Muscle of back (tissue), 3 donors: ENCODE measurements at regions not wholly inside any gene's neighbourhood (a gene's known extent, or its start where the extent isn't known, plus 50 kb on each side); places are given as distances from the start of the nearest gene placed in this dataset.

Experiments used
- DNase-seq, 3 donors: peaks; one replicate each; pipeline versions ENCODE4 v3.0.0 to v3.0.0-alpha.2; 2013

DNA sequence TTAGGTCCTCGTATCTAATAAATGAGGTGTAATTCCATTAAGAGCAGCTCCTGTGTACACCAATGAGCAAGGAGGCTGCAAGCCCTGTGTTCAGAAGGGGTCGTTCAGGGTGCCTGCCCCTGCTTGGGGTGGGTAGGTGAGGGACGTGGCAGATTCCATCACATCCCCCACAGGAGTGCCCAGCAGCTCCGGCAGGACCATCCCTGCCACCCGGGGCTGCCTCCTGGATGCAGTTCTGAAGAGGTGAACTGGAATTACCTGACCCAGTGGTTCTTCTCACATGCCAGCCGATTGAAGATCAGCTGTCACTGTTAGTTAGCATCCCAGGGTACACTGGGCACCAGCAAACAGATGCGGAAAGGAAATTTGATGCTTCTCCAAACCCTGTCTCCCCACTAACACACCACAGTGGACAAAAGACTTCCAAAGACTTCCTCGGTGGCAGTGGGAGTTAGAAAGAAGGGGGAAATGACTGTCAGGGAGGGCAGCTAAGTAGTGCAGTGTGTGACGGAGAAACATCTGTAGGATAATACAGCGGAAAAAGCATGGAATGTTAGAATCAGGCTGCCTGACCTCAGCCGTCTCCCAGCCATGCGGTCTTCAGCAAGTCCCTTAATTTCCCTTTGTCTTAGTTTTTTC lies 313.6 kb upstream of the ZMIZ1 start:
- no peak for DNase-seq

DNA sequence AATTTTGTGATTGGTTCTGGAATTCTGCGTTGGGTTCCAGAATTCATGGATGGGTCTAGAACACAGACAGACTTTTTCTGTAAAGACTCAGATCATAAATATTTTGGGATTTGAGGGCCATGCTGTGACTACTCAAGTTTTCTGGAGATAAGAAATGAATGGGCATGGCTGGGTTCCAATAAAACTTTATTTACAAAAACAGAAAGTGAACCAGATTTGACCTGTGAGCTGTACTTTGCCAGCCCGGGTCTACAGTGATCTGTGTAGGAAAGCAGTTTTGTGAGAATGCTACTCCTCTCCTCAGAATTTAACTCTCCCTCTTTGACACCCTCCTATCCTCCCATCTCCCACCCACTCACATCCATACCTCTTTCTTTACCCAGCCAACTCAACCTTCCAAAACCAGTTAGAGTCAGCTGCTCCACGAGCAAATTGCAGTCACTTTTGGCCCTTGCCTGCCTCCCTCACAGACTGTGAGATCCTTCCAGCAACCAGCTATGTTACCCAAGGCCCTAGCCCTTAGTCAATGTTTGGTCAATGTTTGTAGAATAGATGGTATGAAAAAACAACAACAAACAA lies 312.8 kb upstream of the ZMIZ1 start:
- no peak for DNase-seq

DNA sequence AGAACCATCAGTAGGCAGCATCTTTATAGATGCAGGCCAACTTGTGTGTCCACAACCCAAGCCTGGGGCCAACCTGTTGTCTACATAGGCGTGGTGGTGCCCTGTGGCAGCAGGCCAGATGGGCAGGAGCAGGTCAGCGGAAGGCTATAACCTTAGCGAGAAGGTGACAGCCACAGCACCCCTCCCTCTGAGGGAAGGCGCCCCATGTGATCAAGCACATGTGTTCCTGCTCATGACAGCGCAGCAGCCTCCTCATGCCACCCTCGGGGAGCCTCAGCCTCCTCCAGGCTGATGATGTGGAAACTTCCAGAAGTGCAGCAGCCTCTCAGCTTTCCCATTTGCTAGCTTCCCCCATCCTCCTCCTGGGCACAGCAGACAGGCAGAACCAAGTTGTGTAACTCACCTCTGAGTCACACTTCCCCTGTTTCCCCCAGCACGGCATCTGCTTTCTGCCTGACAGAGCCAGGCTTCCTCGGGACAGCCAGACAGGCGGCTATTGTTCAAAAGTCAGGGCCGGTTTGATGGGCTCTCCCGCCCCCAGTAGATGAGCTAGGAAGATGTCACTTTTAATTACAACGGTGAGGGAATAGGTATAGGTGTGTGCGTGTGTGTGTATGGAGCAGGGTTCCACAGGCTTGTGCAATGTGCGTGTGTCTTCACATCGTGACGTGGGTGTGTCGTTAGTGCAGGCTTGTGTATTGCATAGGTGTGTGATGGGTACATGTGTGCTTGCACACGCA lies 312.0 kb upstream of the ZMIZ1 start:
- DNase-seq, result peak in 2 of 3 donors; percentile 70 to 92

DNA sequence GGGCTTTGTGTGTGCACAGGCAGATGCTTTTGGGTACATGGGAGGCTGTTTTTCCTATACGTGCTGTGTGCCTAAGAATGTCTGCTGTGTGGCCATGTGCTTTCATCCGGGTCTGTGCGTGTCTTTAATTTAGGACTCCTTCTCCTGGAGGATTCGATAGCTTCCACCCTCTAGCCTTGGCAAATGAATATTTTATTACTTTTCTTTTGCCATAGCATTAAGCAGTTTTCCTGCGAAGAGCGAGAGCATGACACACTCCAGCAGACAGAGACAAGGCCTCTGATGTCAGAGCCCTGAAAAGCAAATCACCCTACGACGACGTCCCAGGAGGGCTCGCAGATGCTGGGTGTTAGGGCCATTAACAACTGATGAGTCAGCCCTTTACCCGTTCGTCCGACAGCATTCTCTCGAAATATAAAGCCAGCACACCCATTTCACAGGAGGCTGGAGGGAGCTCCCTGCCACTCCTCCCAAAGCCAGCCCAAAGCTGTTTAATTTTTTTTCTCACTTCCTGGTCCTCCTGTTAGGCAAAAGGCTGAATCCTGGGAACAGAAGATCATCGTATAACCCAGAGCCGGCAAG lies 311.3 kb upstream of the ZMIZ1 start:
- DNase-seq, result peak in 2 of 3 donors; percentile 16 to 80

DNA sequence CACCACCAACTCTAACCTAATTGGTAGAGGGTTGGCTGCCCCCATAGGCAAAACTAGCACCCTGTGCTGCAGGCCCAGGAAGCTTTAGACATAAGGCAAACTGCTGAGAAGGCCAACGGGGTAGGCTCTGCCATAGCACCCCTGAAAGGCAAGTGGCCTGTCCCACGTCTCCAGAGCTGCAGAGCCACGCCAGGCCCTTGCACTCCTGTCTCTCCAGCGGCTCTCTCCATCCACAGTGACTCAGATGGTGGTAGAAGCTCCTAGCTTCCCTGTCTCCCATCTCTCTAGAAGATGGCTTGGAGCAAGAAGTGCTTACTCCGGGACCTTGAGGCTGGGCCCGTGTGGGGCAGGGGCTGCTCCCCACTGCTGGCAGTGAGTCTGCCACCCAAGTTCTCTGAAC lies 310.6 kb upstream of the ZMIZ1 start:
- DNase-seq, result no peak

DNA sequence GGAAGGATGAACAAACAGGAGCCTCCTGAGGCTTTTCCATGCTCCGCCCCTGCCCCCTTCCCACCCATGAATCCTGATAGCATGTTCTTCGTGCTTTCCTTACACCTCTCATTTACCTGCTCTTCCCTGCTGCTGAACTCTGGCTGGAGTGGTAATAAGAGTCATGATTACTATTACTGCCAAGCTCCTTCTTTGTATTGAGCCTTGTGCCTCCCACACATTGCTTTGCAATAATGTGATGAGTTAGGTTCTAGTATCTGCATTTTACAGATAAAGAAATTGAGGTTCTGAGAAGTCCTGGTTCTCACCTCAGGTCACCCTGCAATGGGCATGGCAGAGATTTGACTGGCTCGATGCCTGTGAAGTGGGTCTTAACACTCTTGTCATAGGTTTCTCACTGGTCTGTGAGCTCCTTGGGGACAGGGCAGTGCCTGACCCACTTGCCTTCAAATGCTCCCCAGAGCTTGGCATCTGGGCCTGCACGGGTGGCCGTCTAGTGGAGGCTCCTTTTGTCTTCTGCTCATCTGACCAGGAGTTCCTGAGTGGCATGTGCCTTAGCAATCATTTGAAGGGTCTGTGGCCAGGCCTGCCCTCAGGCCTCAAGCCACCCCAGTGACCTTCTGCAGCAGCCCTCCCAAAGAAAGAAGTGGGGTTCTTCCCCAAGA lies 309.2 kb upstream of the ZMIZ1 start:
- no peak for DNase-seq

DNA sequence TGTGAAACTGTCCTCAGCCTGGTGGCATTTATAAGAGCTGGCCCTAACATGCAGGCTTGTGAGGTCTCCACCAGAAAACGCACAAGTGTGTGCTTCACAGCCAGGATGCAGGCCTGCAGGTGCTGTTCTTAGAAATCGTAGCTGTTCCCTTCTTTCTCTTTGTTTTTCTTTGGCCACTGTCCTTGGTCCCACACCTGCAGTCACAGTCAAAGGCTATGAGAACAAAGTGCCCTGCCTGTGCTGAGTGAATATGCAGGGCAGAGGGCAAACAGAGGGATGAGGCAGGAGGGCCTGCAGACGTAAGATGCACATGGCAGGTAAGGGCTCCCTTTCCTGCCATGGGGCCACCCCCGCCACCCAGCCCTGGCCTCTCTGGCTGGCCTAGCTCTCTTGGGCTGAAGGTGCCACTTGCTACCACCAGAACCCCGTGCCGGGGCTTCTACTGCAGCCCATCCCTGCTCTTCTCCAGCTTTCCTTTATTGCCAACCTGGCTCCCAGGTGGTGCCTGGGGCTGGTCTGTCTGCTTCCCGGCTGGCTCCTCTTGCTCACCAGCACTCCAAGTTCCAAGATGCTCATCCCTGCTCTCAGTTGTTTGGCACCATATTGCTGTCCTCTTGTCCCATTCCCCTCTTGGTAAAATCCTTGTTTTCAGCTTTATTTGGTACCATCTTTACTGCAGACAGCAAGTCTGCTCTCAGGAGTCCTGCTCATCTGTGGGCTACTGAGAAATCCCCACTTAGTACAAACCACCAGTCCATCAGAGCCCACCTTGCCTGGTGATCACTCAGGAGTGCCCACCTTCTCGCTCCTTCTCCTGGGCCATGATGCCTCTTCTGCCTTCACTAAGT lies 308.1 kb upstream of the ZMIZ1 start:
- DNase-seq, result no peak

DNA sequence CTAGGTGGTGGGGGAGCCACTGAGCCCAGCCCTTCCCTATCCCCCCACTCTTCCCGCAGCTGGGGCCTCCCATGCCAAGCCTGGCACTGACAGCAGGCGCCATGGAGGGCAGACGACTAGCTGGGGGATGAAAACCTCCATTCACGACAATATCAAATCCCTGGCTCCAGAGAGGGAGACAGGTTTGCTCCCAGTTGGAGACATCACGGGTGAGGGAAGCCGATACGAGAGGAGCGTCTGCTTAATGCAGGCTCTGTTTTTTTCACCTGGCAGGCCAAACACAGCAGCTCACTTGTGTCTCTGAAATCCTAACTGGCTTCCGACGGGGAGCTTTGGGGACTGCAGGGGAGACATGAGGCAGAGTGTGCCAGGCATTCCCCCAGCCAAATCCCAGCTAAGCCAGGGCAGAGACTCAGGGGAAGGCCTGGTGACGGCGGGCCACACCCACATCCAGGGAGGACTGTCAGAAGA lies 307.4 kb upstream of the ZMIZ1 start:
- no peak for DNase-seq

DNA sequence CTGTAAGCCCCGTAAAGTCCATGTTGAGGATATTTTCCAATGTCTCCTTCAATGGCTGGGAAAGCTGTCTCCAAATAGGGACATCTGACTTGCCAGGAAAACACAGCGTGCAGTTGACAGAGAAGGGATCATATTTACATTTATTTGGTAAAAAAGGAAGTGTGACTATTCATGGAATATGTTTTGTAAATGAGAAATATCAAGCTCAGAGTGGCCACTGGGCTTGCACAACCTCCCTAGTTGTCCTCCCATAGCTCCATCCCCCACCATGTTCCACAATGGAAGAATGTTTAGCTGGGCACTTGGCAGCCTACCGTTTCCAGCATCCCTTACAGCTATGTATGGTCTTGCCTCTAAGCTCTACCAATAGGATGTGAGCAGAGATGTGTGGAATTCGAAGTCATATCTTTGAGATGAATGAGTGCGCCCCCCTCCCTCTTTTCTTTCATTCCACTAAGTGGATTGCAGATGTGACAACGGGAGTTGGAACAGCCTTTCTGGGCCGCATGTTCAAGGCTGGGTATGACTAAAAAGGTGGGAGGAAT lies 306.6 kb upstream of the ZMIZ1 start:
- DNase-seq, result no peak

DNA sequence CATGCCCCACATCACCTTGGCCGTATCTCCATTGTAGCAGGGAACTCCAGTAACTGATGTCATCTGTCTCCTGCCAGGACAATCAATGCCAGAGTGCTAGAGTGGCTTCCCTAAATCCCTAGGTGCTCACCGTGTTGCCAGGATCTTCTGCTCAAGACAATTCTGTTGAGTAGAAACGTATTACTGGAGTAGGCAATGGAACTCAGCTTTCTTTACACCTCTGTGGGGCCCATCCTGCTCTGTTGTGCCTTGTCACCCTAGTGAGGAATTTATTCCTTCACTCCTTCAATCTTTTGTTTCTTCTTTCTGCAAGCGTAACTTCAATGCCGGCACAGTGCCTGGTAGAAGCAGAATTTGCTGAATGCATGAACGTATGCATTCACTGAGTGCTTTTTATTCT lies 305.5 kb upstream of the ZMIZ1 start:
- DNase-seq, result no peak

DNA sequence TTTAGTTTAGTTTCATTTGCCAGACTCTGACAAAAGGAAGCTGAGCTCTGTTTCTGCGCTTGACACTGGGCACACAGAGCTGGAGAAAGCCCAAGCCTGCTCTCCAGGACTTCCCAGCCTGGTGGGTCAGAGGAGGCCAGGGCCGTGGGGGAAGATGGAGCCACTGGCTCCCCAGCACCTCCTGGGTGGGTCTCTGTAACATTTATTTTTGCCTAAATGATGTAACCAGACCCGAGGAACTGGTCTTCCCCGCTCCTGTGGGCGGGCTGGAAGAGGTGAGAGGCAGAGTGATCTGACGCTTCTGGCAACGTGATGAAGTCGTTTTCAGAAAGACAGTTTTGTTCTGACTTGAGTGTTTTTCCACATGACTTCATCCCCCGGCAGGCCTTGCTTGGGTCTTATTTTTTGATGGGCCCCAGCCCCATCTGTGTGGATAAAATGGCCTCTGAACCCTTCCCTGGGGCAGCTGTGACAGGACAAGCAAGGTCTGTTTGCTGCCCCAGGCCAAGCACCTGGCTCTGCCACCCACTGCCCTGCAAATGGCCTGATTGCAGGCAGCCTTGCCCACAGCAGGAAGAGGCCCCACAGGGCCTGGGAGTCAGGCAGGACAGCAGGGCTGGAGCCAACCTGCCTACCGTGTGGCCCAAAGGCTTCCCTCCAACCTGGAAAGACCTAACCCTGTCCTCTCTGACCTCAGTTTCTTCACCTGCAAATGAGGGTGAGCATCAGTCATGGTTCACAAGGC lies 304.9 kb upstream of the ZMIZ1 start:
- DNase-seq, result peak in 2 of 3 donors; percentile 70 to 84

DNA sequence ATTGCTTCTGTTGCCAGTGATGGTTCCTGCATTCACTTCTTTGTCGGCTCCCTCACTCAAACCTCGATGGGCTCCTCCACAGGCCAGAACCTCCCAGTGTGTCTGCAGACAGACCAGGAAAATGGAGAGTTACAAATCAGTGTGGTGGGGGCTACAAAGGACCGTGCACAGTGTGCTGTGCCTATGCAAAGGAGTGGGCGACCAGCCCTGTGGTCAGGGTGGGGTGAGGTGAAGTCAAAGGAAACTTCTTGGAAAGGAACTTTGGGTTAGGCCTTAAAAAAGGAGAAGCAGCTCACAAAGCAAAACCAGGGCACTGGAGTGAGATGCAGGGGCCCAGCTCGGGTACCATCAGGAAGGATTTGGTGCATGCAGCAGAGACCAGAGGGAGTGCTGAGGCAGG lies 304.3 kb upstream of the ZMIZ1 start:
- no peak for DNase-seq

DNA sequence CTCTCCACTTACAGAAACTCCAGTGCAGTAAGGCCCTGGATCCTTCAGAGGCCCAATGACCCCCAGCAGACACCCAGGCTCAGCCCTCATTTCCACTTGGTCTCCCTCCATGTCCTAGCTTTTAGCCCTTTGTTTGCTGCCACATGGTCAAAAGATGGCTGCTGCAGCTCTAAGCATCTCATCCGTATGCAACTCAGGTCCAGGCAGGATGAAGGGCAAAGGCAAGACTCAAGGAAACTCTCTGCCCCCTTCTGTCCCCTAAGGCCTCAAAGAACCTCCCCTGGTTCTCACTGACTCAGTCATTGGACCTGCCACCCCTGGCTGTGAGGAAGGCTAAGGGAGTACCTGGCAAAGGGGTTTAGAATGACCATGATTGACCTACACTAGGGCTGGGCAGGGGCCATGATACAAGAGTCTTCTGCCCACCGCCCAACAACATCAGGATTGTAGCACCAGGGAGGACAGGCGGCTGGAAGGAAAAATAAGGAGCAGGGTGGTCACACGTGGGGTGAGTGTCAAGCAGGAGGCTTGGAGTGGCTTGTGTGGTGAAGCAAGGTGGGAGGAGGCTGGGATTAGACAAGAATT lies 303.8 kb upstream of the ZMIZ1 start:
- no peak for DNase-seq

DNA sequence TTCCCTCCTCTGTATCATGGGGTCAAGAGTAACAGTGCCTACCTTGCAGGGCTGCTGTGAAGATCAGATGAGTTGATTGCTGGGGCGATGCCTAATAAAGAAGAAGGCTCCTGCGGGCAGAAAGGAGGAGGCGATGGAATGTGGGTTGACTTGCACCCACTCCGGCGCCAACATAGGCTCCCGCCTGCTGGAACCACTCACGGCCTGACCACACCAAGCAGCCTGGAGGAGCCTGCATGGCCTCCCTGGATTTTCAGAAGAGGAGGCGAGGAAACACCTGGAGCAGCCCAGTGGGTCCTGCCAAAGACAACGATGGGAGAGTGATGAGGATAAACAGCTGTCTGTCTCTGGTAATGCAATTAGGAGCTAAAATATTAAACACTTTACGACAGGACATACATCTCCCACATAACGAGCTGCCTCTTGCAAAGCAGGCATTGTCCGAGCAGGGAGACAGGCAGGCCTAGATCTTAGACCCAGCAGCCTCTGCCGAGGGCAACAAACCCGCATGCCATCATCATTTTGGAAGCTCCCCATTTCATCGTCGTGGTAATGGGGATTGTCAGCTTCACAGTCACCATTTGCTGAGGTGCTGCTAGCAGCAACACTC lies 302.9 kb upstream of the ZMIZ1 start:
- no peak for DNase-seq

DNA sequence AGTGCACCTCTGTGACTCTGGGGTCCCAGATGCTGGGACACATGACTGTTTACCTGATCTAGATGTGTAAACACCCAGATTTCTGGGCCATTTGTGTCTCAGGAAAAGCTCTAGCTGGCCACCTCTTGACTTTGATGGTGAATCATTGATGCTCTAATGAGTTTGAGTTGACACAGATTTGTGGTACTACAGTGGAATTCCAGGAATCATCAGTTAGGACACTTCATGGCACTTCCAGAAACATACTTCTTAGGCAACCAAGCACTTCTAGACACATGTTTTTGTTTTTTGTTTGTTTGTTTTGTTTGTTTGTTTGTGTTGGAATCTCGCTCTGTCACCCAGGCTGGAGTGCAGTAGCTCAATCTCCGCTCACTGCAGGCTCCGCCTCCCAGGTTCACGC lies 302.2 kb upstream of the ZMIZ1 start:
- no peak for DNase-seq

DNA sequence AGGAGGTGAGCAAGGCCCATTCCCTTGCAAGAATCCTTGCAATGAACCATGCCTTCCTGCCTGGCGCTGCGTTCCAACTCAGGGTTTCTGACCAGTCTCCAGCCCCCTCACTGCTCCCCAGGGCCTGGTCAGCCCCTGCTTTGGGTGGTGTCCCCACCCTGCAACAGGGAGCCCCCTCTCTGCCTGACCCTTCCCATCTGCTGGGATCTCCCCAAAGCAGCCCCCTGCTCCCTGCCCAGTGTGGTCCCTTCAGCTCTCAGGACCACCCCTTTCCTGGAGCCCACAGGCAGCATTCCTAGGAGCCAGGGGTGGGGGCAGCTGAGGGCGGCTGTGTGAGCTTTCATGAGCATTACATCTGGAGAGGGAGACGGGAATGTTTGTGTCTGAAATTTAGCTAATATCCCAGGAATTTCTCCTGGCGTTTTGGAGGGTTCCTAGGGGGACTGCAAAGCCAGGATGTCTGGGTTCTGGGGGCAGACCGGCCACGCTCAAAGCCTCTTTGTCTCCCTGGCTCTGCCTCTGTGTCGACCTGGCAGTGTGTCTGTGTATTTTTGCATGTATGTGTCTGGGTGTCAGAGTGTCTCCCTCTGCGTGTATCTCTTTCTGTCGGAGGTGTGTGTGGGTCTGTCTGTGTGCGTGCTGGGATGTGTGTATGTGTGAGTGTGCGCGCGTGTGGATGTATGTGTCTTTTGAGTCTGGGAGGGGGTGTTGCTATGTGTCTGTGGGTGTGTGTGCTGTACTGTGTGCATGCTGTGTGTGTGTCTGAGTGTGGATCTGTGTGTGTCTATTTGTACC lies 300.5 kb upstream of the ZMIZ1 start:
- peak in 1 of 3 donors; percentile 79 for DNase-seq

DNA sequence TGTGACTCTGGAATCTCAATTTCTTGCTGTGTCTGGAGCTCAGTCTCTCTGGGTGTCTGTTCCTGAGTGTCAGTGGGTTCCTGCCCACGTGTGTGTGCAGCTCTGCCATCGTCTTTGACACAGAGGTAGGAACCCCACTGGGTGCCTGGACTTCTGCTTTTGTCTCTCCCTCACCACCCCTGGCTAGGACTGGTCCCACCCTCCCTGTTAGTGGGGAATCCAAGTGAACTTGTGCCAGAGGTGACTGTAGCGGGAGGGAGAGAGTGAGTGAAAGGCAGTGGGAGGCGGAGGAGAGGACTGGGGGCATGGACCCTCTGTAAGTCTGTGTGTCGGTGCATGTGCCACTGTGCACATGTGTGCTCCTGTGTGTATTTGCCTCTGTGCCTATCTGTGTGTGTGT lies 299.9 kb upstream of the ZMIZ1 start:
- DNase-seq, result peak in 1 of 3 donors; percentile 65

DNA sequence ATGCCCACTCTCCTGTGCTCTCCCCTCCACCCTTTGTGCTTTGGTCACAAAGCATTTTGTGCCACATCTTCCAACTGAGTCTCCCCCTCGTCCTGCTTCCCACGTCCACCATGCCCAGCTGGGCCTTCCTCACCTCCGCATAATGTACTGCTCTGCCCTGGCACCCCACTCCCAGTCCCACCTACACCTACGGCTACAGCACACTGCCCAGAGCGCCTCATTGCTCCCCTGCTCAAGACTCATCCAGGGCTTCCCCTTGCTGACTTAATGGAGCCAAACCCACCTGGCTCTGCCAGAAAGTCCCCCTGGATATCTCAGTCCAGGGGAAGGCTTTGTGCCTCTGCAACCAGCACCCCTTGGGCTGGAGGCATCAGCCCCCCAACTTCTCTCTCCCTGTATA lies 299.2 kb upstream of the ZMIZ1 start:
- no peak for DNase-seq
